NB4 (cell line): ENCODE measurements at regions not wholly inside any gene's neighbourhood (a gene's known extent, or its start where the extent isn't known, plus 50 kb on each side); places are given as distances from the start of the nearest gene placed in this dataset.

ENCODE experiments used
- MYC ChIP-seq: IDR thresholded peaks from 2 replicates; pipeline ENCODE4 v1.6.1; 2011; ENCODE audit warnings: low read depth, low read length
- POLR2A ChIP-seq: IDR thresholded peaks from 2 replicates; pipeline ENCODE4 v1.6.1; 2011; ENCODE audit warnings: mild to moderate bottlenecking; ENCODE audit not compliant: insufficient read length; ENCODE audit errors: extremely low read depth
- TF ChIP-seq, protein P1 (sequence below): IDR thresholded peaks from one replicate; pipeline ENCODE4 v1.5.1; 2012; ENCODE audit warnings: low read depth, low read length
- TF ChIP-seq, protein P2 (sequence below): IDR thresholded peaks from 2 replicates; pipeline ENCODE4 v1.6.1; 2011; ENCODE audit warnings: low read depth, low read length

DNA sequence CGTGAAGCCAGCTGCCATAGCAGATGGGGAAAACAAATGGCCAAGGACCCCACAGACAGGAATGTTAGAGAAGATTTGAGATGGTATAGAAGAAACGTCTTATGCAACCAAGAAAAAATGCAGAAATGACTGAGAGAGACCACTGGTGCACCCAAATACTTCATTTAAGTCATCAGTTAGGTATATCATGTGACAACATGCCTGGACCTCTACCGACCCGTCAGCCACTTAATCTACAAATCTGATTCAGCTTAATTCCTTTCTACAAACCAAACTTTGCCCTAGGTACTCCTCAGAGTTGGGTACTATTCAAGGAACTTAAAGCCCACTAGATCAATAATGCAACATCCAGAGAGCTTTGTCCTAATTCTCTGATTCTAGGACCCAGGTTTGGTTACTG is 126.0 kb upstream of the UBE2E2 start:
- TF ChIP-seq, protein P1, sequence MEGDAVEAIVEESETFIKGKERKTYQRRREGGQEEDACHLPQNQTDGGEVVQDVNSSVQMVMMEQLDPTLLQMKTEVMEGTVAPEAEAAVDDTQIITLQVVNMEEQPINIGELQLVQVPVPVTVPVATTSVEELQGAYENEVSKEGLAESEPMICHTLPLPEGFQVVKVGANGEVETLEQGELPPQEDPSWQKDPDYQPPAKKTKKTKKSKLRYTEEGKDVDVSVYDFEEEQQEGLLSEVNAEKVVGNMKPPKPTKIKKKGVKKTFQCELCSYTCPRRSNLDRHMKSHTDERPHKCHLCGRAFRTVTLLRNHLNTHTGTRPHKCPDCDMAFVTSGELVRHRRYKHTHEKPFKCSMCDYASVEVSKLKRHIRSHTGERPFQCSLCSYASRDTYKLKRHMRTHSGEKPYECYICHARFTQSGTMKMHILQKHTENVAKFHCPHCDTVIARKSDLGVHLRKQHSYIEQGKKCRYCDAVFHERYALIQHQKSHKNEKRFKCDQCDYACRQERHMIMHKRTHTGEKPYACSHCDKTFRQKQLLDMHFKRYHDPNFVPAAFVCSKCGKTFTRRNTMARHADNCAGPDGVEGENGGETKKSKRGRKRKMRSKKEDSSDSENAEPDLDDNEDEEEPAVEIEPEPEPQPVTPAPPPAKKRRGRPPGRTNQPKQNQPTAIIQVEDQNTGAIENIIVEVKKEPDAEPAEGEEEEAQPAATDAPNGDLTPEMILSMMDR, result no peak
- TF ChIP-seq POLR2A (no peak), MYC (no peak)
- TF ChIP-seq, protein P2, sequence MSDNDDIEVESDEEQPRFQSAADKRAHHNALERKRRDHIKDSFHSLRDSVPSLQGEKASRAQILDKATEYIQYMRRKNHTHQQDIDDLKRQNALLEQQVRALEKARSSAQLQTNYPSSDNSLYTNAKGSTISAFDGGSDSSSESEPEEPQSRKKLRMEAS, result no peak
